ENCODE measurements at regions not wholly inside any gene's neighbourhood (a gene's known extent, or its start where the extent isn't known, plus 50 kb on each side); places are given as distances from the start of the nearest gene placed in this dataset.

DNA sequence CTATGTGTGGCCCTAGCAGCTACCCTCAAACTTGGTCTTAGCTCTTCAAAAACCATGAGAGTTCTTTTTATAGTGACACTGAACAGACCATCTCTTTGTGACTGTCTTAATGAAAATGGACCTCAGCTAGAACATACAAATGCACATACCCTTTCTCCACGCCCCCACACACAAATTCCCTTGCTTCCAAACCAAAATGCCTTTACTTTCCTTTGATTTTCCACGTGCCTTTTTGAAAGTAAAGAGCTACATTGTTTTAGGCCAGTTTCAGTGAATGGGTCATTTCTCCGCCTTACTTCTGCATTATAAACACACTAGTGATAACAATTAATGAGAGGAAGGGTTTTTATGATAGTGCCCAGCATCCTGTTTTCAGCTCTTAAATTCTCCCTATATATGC is 105.8 kb upstream of the EFNA5 start:
- no peak for DNase-seq (ENCODE audit: low read depth, low spot score)
- TF ChIP-seq, protein P1, sequence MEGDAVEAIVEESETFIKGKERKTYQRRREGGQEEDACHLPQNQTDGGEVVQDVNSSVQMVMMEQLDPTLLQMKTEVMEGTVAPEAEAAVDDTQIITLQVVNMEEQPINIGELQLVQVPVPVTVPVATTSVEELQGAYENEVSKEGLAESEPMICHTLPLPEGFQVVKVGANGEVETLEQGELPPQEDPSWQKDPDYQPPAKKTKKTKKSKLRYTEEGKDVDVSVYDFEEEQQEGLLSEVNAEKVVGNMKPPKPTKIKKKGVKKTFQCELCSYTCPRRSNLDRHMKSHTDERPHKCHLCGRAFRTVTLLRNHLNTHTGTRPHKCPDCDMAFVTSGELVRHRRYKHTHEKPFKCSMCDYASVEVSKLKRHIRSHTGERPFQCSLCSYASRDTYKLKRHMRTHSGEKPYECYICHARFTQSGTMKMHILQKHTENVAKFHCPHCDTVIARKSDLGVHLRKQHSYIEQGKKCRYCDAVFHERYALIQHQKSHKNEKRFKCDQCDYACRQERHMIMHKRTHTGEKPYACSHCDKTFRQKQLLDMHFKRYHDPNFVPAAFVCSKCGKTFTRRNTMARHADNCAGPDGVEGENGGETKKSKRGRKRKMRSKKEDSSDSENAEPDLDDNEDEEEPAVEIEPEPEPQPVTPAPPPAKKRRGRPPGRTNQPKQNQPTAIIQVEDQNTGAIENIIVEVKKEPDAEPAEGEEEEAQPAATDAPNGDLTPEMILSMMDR (IDR thresholded peaks at IDR 0.05; ENCODE audit: low read depth, low read length): no peak
- no peak overlapping the region for H3K4me3 ChIP-seq (ENCODE audit: low read depth, low read length)
- in situ Hi-C loops (cut with HindIII; ENCODE audit: low sequenced_read_pairs): no loop called here

DNA sequence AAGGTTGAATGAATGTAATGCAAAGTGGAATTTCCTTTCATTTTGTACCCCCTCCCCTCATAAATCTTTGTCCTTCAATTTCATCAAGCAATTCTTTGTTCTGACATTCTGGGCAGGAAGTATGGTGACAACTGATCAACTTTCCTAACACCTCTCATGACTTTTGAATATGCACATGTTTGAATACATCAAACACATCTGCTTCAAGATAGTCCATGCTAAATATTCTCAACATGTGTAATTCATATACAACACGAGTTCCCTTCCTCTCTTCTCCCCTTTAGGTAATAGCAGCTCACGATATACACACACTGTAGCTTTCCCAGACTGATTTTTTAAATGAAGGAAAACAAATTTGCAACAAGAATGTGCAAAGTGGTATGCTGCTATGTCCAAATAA is 103.6 kb upstream of the EFNA5 start:
- DNase-seq (ENCODE audit: low read depth, low spot score): no peak
- H3K4me3 ChIP-seq (ENCODE audit: low read depth, low read length): no peak overlapping the region
- TF ChIP-seq, protein P1 (IDR thresholded peaks at IDR 0.05; ENCODE audit: low read depth, low read length): no peak
- in situ Hi-C loops (cut with HindIII; ENCODE audit: low sequenced_read_pairs): no loop called here

DNA sequence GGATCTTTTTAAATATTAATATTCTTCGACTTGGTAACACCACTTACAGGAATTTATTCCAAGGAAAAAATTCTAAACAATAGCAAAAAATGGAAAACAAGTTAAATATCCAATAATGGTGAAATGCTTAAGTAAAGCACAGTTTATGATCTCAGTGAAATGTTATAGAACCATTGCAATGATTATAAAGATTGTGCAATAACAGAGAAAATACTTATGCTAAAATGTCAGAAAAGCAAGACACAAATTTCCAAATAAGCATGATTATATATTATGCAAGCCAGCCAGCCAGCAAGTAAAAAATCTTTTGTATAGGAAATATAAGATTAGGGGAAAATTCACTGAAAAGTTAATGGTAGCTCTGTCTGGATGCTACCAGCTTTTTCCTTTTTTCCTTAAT is 102.7 kb upstream of the EFNA5 start:
- in situ Hi-C loops (cut with HindIII; ENCODE audit: low sequenced_read_pairs): no loop called here
- H3K4me3 ChIP-seq (ENCODE audit: low read depth, low read length): no peak overlapping the region
- TF ChIP-seq, protein P1 (IDR thresholded peaks at IDR 0.05; ENCODE audit: low read depth, low read length): no peak
- DNase-seq (ENCODE audit: low read depth, low spot score): no peak

DNA sequence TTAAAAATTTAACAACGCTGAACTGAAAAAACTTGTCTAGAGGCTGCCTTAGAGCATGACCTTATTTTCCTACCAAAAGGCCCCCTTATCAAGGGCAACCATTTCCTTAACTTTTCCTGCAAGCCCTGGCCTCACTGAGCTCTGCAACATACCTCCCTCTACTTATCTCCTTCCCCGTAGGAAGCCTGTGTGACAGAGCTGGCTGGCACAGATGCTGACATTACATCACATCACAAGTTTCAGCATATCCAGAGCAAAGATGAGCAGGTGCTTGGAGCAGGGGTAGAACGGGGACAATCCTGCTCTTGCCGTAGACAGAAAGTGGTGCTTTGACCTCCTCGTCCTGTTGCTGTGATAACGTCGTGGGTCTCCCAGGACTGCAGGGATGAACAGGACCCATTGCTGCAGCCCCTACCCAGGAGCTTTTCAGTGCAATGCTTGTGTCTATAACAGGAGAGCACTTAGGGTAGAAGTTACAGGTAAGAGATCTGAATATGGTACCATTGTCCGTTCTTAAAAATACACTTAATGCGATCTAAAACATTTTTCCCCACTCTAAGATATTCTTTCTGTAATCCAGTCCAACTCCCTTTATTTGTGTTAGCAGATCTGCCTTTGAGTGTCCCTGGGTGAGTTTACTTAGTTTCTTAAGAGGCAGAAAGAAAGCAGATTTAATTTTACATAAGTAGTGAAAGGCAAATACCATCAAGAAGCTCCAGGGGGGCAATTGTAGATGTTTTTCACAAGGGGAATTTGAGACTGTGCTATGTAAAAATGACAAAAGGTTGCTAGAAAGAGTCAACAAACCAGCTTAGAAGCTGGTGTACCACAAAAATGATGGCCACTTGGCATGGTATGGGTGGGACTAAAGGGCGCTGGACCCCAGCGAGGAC is 101.9 kb upstream of the EFNA5 start:
- in situ Hi-C loops (cut with HindIII; ENCODE audit: low sequenced_read_pairs): no loop called here
- TF ChIP-seq, protein P1 (IDR thresholded peaks at IDR 0.05; ENCODE audit: low read depth, low read length): no peak
- DNase-seq (ENCODE audit: low read depth, low spot score): no peak
- H3K4me3 ChIP-seq (ENCODE audit: low read depth, low read length): no peak overlapping the region

DNA sequence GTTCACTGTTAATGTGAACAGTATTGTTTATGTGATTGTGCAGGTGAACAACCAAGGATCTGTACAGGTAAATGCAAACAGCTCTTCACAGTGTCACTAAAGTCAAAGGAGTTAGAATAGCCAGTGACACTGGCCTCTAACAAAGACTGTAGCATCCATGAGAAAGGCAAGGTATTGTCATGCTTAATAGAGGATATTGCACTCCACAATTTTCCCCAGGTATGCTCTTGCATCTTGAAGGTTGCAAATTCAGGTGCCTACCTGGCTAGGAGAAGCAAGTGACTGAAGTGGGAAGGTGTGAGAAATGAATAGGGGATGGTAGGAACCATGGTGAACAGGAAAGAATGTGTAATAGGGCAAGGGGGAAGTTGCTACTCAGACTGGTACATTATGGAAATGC is 101.2 kb upstream of the EFNA5 start:
- H3K4me3 ChIP-seq (ENCODE audit: low read depth, low read length): no peak overlapping the region
- in situ Hi-C loops (cut with HindIII; ENCODE audit: low sequenced_read_pairs): no loop called here
- TF ChIP-seq, protein P1 (IDR thresholded peaks at IDR 0.05; ENCODE audit: low read depth, low read length): no peak
- DNase-seq (ENCODE audit: low read depth, low spot score): no peak

DNA sequence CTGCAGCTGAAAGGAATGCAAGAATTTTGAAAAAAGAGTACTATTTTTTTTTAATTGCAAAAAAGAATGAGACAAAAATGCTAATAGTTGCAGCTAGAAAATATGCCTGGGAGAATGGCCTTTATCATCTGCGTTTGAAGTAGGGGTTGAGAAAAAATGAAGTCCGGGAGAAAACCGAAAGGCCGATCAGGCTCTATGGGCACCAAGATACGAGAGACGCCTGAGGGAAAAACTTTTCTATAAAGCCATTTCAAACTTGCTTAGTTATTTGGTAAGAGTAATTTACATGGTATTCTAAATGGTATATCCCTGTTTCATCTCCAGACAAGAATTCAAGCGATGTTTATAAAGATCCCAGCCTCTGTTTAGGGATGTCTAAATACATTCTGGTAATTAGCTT is 99.3 kb upstream of the EFNA5 start:
- no peak overlapping the region for H3K4me3 ChIP-seq (ENCODE audit: low read depth, low read length)
- in situ Hi-C loops (cut with HindIII; ENCODE audit: low sequenced_read_pairs): no loop called here
- DNase-seq (ENCODE audit: low read depth, low spot score): no peak
- TF ChIP-seq, protein P1 (IDR thresholded peaks at IDR 0.05; ENCODE audit: low read depth, low read length): no peak
